ENCODE measurements at regions not wholly inside any gene's neighbourhood (a gene's known extent, or its start where the extent isn't known, plus 50 kb on each side); places are given as distances from the start of the nearest gene placed in this dataset.
"Not testable (repeated sequence)": the region's sequence is repeated elsewhere in the genome, so short reads cannot be mapped to it uniquely, and the experiment has no call there.

GRCh38 chr11:59008947-59009346 is 69.7 kb downstream of the GLYATL1 start:
- Mint-ChIP-seq H3K4me3 (peak overlapping the region in 6 of 8 donors; percentile 5 to 79 (median 48)), H3K9me3 (peaks cover 0 to 4% (median 0%) of the 10 kb centered on the region in 7 donors), H3K27ac (peak overlapping the region in 5 of 6 donors; percentile 8 to 86 (median 20)), H3K36me3 (peaks cover 2 to 18% of the 10 kb centered on the region in 2 donors), H3K4me1 (peaks cover 44 to 50% (median 48%) of the 10 kb centered on the region in 3 donors), H3K27me3 (no peaks in the 10 kb centered on the region)
- ATAC-seq (ENCODE audit: low read depth in 2 of 2) = no peak
- DNase-seq = no peak

GRCh38 chr11:59009661-59010060 is 70.4 kb downstream of the GLYATL1 start:
- Mint-ChIP-seq H3K9me3 (peaks cover 0 to 4% (median 0%) of the 10 kb centered on the region in 7 donors), H3K27ac (peak overlapping the region in 5 of 6 donors; percentile 47 to 92 (median 75)), H3K4me1 (peaks cover 46 to 57% (median 48%) of the 10 kb centered on the region in 3 donors), H3K4me3 (peak overlapping the region; percentile 24 to 71 (median 42)), H3K36me3 (peaks cover 10 to 24% of the 10 kb centered on the region in 2 donors), H3K27me3 (no peaks in the 10 kb centered on the region)
- ATAC-seq (ENCODE audit: low read depth in 2 of 2) = peak; percentile 54 to 55
- no peak for DNase-seq

GRCh38 chr11:59010708-59011107 is 71.4 kb downstream of the GLYATL1 start:
- peaks cover 17 to 24% of the 10 kb centered on the region in 2 donors for H3K36me3 Mint-ChIP-seq
- H3K4me1 Mint-ChIP-seq = peaks cover 46 to 65% (median 55%) of the 10 kb centered on the region in 3 donors
- H3K27me3 Mint-ChIP-seq = no peaks in the 10 kb centered on the region
- peak; percentile 34 to 59 for ATAC-seq (ENCODE audit: low read depth in 2 of 2)
- H3K9me3 Mint-ChIP-seq = peaks cover 0 to 5% (median 0%) of the 10 kb centered on the region in 7 donors
- H3K27ac Mint-ChIP-seq = peak overlapping the region; percentile 26 to 92 (median 68)
- peak overlapping the region in 4 of 8 donors; percentile 32 to 71 (median 52) for H3K4me3 Mint-ChIP-seq
- DNase-seq = peak; percentile 12

GRCh38 chr11:59011655-59012397 is 72.5 kb downstream of the GLYATL1 start:
- Mint-ChIP-seq H3K36me3 (peaks cover 24 to 29% of the 10 kb centered on the region in 2 donors), H3K27ac (peak overlapping the region; percentile 62 to 94 (median 88)), H3K4me3 (peak overlapping the region in 5 of 8 donors; percentile 47 to 81 (median 71)), H3K4me1 (peaks cover 44 to 65% (median 55%) of the 10 kb centered on the region in 3 donors), H3K27me3 (no peaks in the 10 kb centered on the region), H3K9me3 (peaks cover 0 to 11% (median 0%) of the 10 kb centered on the region in 7 donors)
- DNase-seq (peak; percentile 30), ATAC-seq (ENCODE audit: low read depth in 2 of 2) (peak; percentile 67 to 84)

- Mint-ChIP-seq H3K27me3 (no peaks in the 10 kb centered on the region), H3K36me3 (peaks cover 25 to 27% of the 10 kb centered on the region in 2 donors), H3K4me3 (peak overlapping the region in 1 of 8 donors; percentile 71), H3K27ac (peak overlapping the region; percentile 59 to 94 (median 88)), H3K4me1 (peaks cover 41 to 65% (median 55%) of the 10 kb centered on the region in 3 donors), H3K9me3 (peaks cover 0 to 12% (median under 1%) of the 10 kb centered on the region in 7 donors)
- DNase-seq (no peak), ATAC-seq (ENCODE audit: low read depth in 2 of 2) (no peak)
These were observed 73.3 kb downstream of the GLYATL1 start for GRCh38 chr11:59012398-59013265.

- Mint-ChIP-seq H3K4me1 (peaks cover 4 to 7% (median 7%) of the 10 kb centered on the region in 3 donors), H3K9me3 (peaks cover 0 to 2% (median 0%) of the 10 kb centered on the region in 7 donors), H3K27ac (peak overlapping the region in 1 of 6 donors; percentile 53), H3K27me3 (no peaks in the 10 kb centered on the region), H3K4me3 (no peak overlapping the region), H3K36me3 (peaks cover 0 to 5% of the 10 kb centered on the region in 2 donors)
- no peak for DNase-seq
- ATAC-seq (ENCODE audit: low read depth in 2 of 2) = no peak
These were observed 61.0 kb upstream of the GLYATL1B start for GRCh38 chr11:59025097-59025496.

GRCh38 chr11:59028105-59028504 is 58.0 kb upstream of the GLYATL1B start:
- H3K9me3 Mint-ChIP-seq = no peaks in the 10 kb centered on the region
- ATAC-seq (ENCODE audit: low read depth in 2 of 2) = no peak

GRCh38 chr11:59029366-59029889 is 56.7 kb upstream of the GLYATL1B start:
- no peak for DNase-seq
- H3K27me3 Mint-ChIP-seq = no peaks in the 10 kb centered on the region
- no peak overlapping the region for H3K4me3 Mint-ChIP-seq
- peaks cover 0 to 5% of the 10 kb centered on the region in 2 donors for H3K36me3 Mint-ChIP-seq
- no peak for ATAC-seq (ENCODE audit: low read depth in 2 of 2)
- H3K4me1 Mint-ChIP-seq = peaks cover 4 to 7% (median 7%) of the 10 kb centered on the region in 3 donors
- H3K27ac Mint-ChIP-seq = peak overlapping the region in 1 of 6 donors; percentile 16
- H3K9me3 Mint-ChIP-seq = no peaks in the 10 kb centered on the region

More at GRCh38 chr11:59028105-59028504, 58.0 kb upstream of the GLYATL1B start:
- no peak for DNase-seq
- Mint-ChIP-seq H3K4me1 (peaks cover 4 to 7% (median 7%) of the 10 kb centered on the region in 3 donors), H3K27ac (peak overlapping the region in 1 of 6 donors; percentile 39), H3K4me3 (no peak overlapping the region), H3K36me3 (peaks cover 0 to 5% of the 10 kb centered on the region in 2 donors), H3K27me3 (no peaks in the 10 kb centered on the region)

GRCh38 chr11:59030037-59030436 is 56.1 kb upstream of the GLYATL1B start:
- Mint-ChIP-seq H3K4me1 (peaks cover 4 to 7% (median 7%) of the 10 kb centered on the region in 3 donors), H3K27me3 (no peaks in the 10 kb centered on the region), H3K4me3 (no peak overlapping the region), H3K27ac (no peak overlapping the region), H3K36me3 (peaks cover 5% of the 10 kb centered on the region in 2 donors), H3K9me3 (no peaks in the 10 kb centered on the region)
- DNase-seq = no peak
- no peak for ATAC-seq (ENCODE audit: low read depth in 2 of 2)

- not testable (repeated sequence) for H3K9me3 Mint-ChIP-seq; H3K27ac Mint-ChIP-seq; DNase-seq; H3K4me3 Mint-ChIP-seq; H3K4me1 Mint-ChIP-seq; ATAC-seq (ENCODE audit: low read depth in 2 of 2); H3K36me3 Mint-ChIP-seq; H3K27me3 Mint-ChIP-seq
These were observed 54.4 kb upstream of the GLYATL1B start for GRCh38 chr11:59031746-59032145.
